ENCODE measurements at regions not wholly inside any gene's neighbourhood (a gene's known extent, or its start where the extent isn't known, plus 50 kb on each side); places are given as distances from the start of the nearest gene placed in this dataset.

GRCh38 chr11:69970785-69971535 lies 107.2 kb upstream of the ANO1 start:
- ChIA-PET POLR2A (ENCODE audit: low non-redundant PET) (no interaction called here), CTCF (no interaction called here)
- Histone ChIP-seq H3K27me3 (replicated peaks; ENCODE audit: insufficient read depth, low read depth, low read length, poor library complexity) (no peaks in the 10 kb centered on the region), H3K27ac (ENCODE audit: low read depth, low read length, poor library complexity, severe bottlenecking) (no peak overlapping the region), H3K4me3 (ENCODE audit: low read depth, low read length, poor library complexity, severe bottlenecking) (no peak overlapping the region), H3K4me1 (ENCODE audit: insufficient read depth, low read length, poor library complexity, severe bottlenecking) (no peaks in the 10 kb centered on the region), H3K9me3 (ENCODE audit: low read depth, low read length, poor library complexity, severe bottlenecking) (no peaks in the 10 kb centered on the region), H3K36me3 (ENCODE audit: insufficient read depth, low read length, poor library complexity, severe bottlenecking) (no peaks in the 10 kb centered on the region)
- no TSS peak for BruUV-seq (replicated peaks)
- intact Hi-C loops (cut with micrococcal nuclease; ENCODE audit: unreplicated experiment), result no loop called here
- DNase-seq (ENCODE audit: low spot score), result no peak
- TF ChIP-seq CTCF (conservative IDR thresholded peaks at IDR 0.05; ENCODE audit: low read depth, low read length), result no peak
- no peak for TF ChIP-seq EZH2 (IDR thresholded peaks at IDR 0.05; ENCODE audit: borderline replicate concordance, low read depth, low read length, poor library complexity, severe bottlenecking)

GRCh38 chr11:69971741-69972140 lies 106.4 kb upstream of the ANO1 start:
- no peaks in the 10 kb centered on the region for H3K4me1 ChIP-seq (ENCODE audit: insufficient read depth, low read length, poor library complexity, severe bottlenecking)
- H3K27ac ChIP-seq (ENCODE audit: low read depth, low read length, poor library complexity, severe bottlenecking), result no peak overlapping the region
- H3K27me3 ChIP-seq (replicated peaks; ENCODE audit: insufficient read depth, low read depth, low read length, poor library complexity), result no peaks in the 10 kb centered on the region
- DNase-seq (ENCODE audit: low spot score), result no peak
- no peaks in the 10 kb centered on the region for H3K36me3 ChIP-seq (ENCODE audit: insufficient read depth, low read length, poor library complexity, severe bottlenecking)
- intact Hi-C loops (cut with micrococcal nuclease; ENCODE audit: unreplicated experiment), result no loop called here
- ChIA-PET POLR2A (ENCODE audit: low non-redundant PET) (no interaction called here), CTCF (no interaction called here)
- H3K9me3 ChIP-seq (ENCODE audit: low read depth, low read length, poor library complexity, severe bottlenecking), result no peaks in the 10 kb centered on the region
- H3K4me3 ChIP-seq (ENCODE audit: low read depth, low read length, poor library complexity, severe bottlenecking), result no peak overlapping the region
- TF ChIP-seq EZH2 (IDR thresholded peaks at IDR 0.05; ENCODE audit: borderline replicate concordance, low read depth, low read length, poor library complexity, severe bottlenecking) (no peak), CTCF (conservative IDR thresholded peaks at IDR 0.05; ENCODE audit: low read depth, low read length) (no peak)
- no TSS peak for BruUV-seq (replicated peaks)

- Histone ChIP-seq H3K9me3 (ENCODE audit: low read depth, low read length, poor library complexity, severe bottlenecking) (no peaks in the 10 kb centered on the region), H3K4me1 (ENCODE audit: insufficient read depth, low read length, poor library complexity, severe bottlenecking) (no peaks in the 10 kb centered on the region), H3K36me3 (ENCODE audit: insufficient read depth, low read length, poor library complexity, severe bottlenecking) (no peaks in the 10 kb centered on the region), H3K27ac (ENCODE audit: low read depth, low read length, poor library complexity, severe bottlenecking) (no peak overlapping the region), H3K4me3 (ENCODE audit: low read depth, low read length, poor library complexity, severe bottlenecking) (no peak overlapping the region), H3K27me3 (replicated peaks; ENCODE audit: insufficient read depth, low read depth, low read length, poor library complexity) (no peaks in the 10 kb centered on the region)
- no TSS peak for BruUV-seq (replicated peaks)
- intact Hi-C loops (cut with micrococcal nuclease; ENCODE audit: unreplicated experiment), result no loop called here
- TF ChIP-seq EZH2 (IDR thresholded peaks at IDR 0.05; ENCODE audit: borderline replicate concordance, low read depth, low read length, poor library complexity, severe bottlenecking) (no peak), CTCF (conservative IDR thresholded peaks at IDR 0.05; ENCODE audit: low read depth, low read length) (no peak)
- CTCF ChIA-PET, result no interaction called here
- DNase-seq (ENCODE audit: low spot score), result no peak
- POLR2A ChIA-PET (ENCODE audit: low non-redundant PET), result no interaction called here
These were observed 105.7 kb upstream of the ANO1 start for GRCh38 chr11:69972351-69972802.

Data from A673 (cell line).